OCI-LY3 (cell line): ENCODE measurements at regions not wholly inside any gene's neighbourhood (a gene's known extent, or its start where the extent isn't known, plus 50 kb on each side); places are given as distances from the start of the nearest gene placed in this dataset.

Source experiments
- CTCF ChIP-seq: fragments of 200-600, 300-600 bp; sonication (generic); IDR thresholded peaks from 2 replicates; pipeline ENCODE4 v1.5.1; 2014; ENCODE audit warnings: antibody characterized with exemption, low read length, low read depth
- EZH2phosphoT487 ChIP-seq: fragments of 200-600 bp; shearing (Covaris generic); IDR thresholded peaks from 2 replicates; pipeline ENCODE4 v1.6.1; 2018; ENCODE audit warnings: antibody characterized with exemption, mixed run types, low read depth

DNA sequence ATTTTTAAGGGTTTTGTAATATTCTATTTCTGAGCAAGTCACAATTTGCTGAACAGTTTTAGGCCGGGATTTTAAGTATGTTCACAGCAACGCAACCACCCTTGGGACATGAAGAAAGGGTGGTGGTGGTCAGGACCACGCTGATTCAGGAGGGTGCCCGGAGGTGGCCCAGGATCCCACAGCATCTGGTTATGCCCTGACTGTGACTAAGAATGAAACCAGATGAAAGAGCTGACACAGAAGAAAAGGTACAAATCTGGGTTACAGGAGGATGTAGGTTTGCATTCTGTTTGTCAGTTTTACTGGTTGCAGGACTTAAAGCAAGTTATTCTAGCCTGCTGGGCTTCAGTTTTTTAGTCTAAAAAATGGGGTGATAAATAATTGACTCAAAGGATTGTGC is 279.7 kb downstream of the CCSER2 start:
- TF ChIP-seq CTCF (no peak), EZH2phosphoT487 (no peak)
